Lower lobe of right lung (tissue), 2 donors: ENCODE measurements at regions not wholly inside any gene's neighbourhood (a gene's known extent, or its start where the extent isn't known, plus 50 kb on each side); places are given as distances from the start of the nearest gene placed in this dataset.

ENCODE experiments used
- ATAC-seq, 2 donors: fragments of 200-7000 bp; cut with Tn5 transposase; one replicate each; pipeline ENCODE4 v1.9.1; 2020 to 2022; ENCODE audit warnings: mild to moderate bottlenecking in 2 of 2, moderate library complexity in 2 of 2
- DNase-seq: peaks from one replicate; pipeline ENCODE4 v3.0.0-alpha.2; 2020
- H3K27ac ChIP-seq: fragments of 200-600 bp; one replicate; pipeline ENCODE4 v1.8.0; 2022
- H3K27me3 ChIP-seq: fragments of 200-600 bp; one replicate; pipeline ENCODE4 v1.8.0; 2022; ENCODE audit warnings: low read depth
- H3K36me3 ChIP-seq: fragments of 200-600 bp; one replicate; pipeline ENCODE4 v1.8.0; 2022; ENCODE audit warnings: mild to moderate bottlenecking
- H3K4me1 ChIP-seq: fragments of 200-600 bp; one replicate; pipeline ENCODE4 v1.8.0; 2022
- H3K4me3 ChIP-seq: fragments of 200-600 bp; one replicate; pipeline ENCODE4 v1.8.0; 2022; ENCODE audit warnings: mild to moderate bottlenecking
- H3K9me3 ChIP-seq: fragments of 200-600 bp; one replicate; pipeline ENCODE4 v1.8.0; 2022
- intact Hi-C: fragments of 100-400 bp; cut with DNase I; formaldehyde crosslinking; loops from one replicate; pipeline ENCODE4 v1.11.0; 2022
- TF ChIP-seq, protein P1 (sequence below): fragments of 200-600 bp; IDR thresholded peaks from one replicate; pipeline ENCODE4 v1.8.0; 2022; ENCODE audit warnings: antibody characterized with exemption, mild to moderate bottlenecking
- donor health status: DM: no; HTN: yes; CAD: no; lungs with severe emphysema.

DNA sequence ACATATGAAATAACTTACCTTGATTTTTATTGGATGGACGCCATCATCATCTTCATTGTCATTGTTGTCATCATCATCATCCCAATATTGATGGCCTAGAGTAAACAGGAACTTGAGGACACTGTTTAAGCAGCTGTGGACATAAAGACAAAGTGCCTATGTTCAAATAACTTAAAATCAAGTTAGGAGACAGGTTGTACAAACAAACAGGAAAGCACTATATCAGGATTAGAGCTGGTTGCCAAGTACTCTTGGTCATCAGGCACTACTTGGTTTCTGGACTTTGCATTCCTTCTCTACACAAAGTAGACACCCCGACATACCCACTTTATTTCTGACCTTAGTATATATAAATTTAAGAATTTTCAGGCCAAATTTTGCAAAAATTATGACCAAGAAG is 608.6 kb downstream of the KLHL13 start:
- Histone ChIP-seq H3K4me3 (no peak overlapping the region), H3K36me3 (no peaks in the 10 kb centered on the region), H3K27me3 (no peaks in the 10 kb centered on the region), H3K4me1 (no peaks in the 10 kb centered on the region), H3K9me3 (no peaks in the 10 kb centered on the region), H3K27ac (no peak overlapping the region)
- TF ChIP-seq, protein P1, sequence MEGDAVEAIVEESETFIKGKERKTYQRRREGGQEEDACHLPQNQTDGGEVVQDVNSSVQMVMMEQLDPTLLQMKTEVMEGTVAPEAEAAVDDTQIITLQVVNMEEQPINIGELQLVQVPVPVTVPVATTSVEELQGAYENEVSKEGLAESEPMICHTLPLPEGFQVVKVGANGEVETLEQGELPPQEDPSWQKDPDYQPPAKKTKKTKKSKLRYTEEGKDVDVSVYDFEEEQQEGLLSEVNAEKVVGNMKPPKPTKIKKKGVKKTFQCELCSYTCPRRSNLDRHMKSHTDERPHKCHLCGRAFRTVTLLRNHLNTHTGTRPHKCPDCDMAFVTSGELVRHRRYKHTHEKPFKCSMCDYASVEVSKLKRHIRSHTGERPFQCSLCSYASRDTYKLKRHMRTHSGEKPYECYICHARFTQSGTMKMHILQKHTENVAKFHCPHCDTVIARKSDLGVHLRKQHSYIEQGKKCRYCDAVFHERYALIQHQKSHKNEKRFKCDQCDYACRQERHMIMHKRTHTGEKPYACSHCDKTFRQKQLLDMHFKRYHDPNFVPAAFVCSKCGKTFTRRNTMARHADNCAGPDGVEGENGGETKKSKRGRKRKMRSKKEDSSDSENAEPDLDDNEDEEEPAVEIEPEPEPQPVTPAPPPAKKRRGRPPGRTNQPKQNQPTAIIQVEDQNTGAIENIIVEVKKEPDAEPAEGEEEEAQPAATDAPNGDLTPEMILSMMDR, result no peak
- intact Hi-C loops, result no loop called here
- DNase-seq (no peak), ATAC-seq (no peak)

DNA sequence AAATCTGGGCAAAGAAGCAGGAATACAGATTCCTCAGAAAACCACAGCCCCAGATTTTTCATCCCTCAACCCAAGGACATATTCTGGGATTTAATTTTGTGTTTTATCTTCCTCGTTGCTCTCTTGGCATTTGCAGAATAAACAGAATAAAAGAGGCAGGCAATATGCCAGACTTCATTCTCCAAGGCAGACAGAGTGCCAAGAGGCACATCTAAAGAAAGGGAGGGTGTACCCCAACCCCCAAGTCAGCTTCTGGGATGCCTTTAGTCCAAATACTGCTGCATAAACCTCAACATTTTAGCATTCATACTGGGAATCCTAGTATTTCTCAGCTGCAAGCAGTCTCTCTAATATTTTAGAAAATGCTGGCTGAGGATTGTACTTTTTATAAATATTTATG is 629.2 kb downstream of the KLHL13 start:
- no peaks in the 10 kb centered on the region for H3K27me3 ChIP-seq
- DNase-seq (no peak), ATAC-seq (no peak)
- intact Hi-C loops, result no loop called here
- no peak overlapping the region for H3K4me3 ChIP-seq
- no peaks in the 10 kb centered on the region for H3K4me1 ChIP-seq
- H3K9me3 ChIP-seq, result no peaks in the 10 kb centered on the region
- H3K36me3 ChIP-seq, result no peaks in the 10 kb centered on the region
- TF ChIP-seq, protein P1, result no peak
- H3K27ac ChIP-seq, result no peak overlapping the region

DNA sequence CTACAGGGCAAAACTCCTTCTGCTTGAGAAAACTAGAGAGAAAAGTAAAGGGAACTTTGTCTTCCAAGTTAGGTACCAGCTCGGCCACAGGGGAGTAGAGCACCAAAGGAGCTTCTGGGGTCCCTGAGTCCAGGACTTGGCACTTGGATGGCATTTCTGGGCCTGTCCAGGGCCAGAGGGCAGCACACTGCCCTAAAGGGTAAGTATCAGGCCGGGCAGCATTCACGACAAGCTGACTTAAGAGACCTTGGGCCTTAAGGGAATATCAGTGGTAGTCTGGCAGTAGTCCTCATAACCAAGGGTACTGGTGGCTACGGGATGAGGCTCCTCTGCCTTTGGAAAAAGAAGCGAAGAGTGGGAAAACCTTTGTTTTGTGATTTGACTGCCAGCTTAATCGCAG is 632.7 kb downstream of the KLHL13 start:
- TF ChIP-seq, protein P1, result no peak
- no peak for DNase-seq
- no peak for ATAC-seq
- Histone ChIP-seq H3K4me1 (no peaks in the 10 kb centered on the region), H3K4me3 (no peak overlapping the region), H3K27me3 (no peaks in the 10 kb centered on the region), H3K27ac (no peak overlapping the region), H3K9me3 (no peaks in the 10 kb centered on the region), H3K36me3 (no peaks in the 10 kb centered on the region)
- intact Hi-C loops, result no loop called here

DNA sequence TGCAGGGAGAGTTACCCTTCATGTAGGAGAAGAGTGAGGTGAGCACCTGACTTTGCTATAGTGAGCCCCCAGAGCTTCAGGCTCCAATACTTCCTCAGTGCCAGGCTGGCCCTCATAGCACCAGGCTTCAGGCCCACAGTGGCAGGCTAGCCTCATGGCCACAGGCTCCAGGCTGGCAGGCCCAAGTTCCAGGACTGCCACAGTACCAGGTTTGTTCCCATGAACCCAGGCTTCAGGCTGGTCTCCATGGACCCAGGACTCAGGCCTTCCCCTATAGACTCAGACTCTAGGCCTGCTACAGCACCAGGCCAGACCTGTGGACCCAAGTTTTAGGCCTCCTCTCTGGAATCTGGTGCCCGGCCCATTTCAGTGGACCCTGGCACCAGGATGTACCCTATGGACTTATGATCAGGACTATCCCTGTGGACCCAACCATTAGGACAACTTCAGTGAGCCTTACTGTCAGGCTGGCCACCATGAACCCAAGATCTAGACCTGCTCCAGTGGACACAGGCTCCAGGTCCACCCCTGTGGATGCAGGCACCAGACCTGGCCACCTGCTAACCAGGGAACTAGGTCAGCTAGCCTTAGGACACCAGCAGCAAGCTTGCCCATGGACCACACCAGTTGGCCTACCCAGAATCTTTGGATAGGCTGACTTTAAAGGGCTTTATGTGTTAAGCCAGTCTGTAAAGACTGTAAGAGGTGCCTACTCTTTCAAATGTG is 658.2 kb downstream of the KLHL13 start:
- TF ChIP-seq, protein P1, result no peak
- Histone ChIP-seq H3K4me3 (no peak overlapping the region), H3K27me3 (no peaks in the 10 kb centered on the region), H3K4me1 (no peaks in the 10 kb centered on the region), H3K27ac (no peak overlapping the region), H3K36me3 (no peaks in the 10 kb centered on the region), H3K9me3 (no peaks in the 10 kb centered on the region)
- no peak for DNase-seq
- intact Hi-C loops, result no loop called here
- ATAC-seq, result no peak

DNA sequence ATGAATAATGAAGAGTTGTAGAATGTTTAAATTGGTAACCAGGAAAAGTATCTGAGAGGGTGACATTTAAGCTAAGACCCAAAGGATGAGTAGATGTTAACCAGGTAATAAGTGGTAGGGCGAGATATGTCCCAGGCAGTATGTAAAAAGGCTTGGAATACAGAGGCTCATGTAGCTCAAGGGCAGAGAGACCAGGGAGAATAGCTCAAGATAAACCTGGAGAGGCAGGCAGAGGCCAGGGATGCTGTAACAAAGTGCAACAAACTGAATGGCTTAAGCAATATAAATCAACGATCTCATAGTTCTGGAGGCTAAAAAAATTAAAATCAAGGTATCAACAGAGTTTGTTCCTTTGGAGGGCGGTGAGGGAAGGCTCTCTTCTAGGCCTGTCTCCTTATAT is 660.8 kb downstream of the KLHL13 start:
- Histone ChIP-seq H3K4me3 (no peak overlapping the region), H3K36me3 (no peaks in the 10 kb centered on the region), H3K27ac (no peak overlapping the region), H3K4me1 (no peaks in the 10 kb centered on the region), H3K27me3 (no peaks in the 10 kb centered on the region), H3K9me3 (no peaks in the 10 kb centered on the region)
- ATAC-seq (no peak), DNase-seq (no peak)
- TF ChIP-seq, protein P1, result no peak
- intact Hi-C loops, result no loop called here
